ENCODE measurements at regions not wholly inside any gene's neighbourhood (a gene's known extent, or its start where the extent isn't known, plus 50 kb on each side); places are given as distances from the start of the nearest gene placed in this dataset.

GRCh38 chr2:120493231-120493630 lies 147.3 kb downstream of the INHBB start:
- TF ChIP-seq BCL11A (IDR thresholded peaks at IDR 0.05; ENCODE audit: low read depth, low read length) (no peak), CTCF (IDR thresholded peaks at IDR 0.05 in 2 of 3, conservative IDR thresholded peaks at IDR 0.05 in 1 of 3; ENCODE audit: control insufficient read depth in 2 of 3, extremely low read depth in 1 of 3, insufficient read depth in 1 of 3, low read depth in 3 of 3, low read length in 3 of 3) (no peak), POLR2AphosphoS5 (IDR thresholded peaks at IDR 0.05; ENCODE audit: low read length) (no peak)

Measured in GM12878 (cell line).